Head of caudate nucleus (tissue), 42 donors: ENCODE measurements at regions not wholly inside any gene's neighbourhood (a gene's known extent, or its start where the extent isn't known, plus 50 kb on each side); places are given as distances from the start of the nearest gene placed in this dataset.
"Not testable (repeated sequence)": the region's sequence is repeated elsewhere in the genome, so short reads cannot be mapped to it uniquely, and the experiment has no call there.

Experiments
- DNase-seq, 42 donors: peaks; one replicate each; pipeline versions ENCODE4 v3.0.0 to v3.0.0-alpha.2; 2020 to 2021; ENCODE audit warnings: mixed read lengths in 7 of 42
- intact Hi-C: fragments of 100-400 bp; cut with DNase I; formaldehyde crosslinking; loops from one replicate; pipeline ENCODE4 v1.15.0; 2022

DNA sequence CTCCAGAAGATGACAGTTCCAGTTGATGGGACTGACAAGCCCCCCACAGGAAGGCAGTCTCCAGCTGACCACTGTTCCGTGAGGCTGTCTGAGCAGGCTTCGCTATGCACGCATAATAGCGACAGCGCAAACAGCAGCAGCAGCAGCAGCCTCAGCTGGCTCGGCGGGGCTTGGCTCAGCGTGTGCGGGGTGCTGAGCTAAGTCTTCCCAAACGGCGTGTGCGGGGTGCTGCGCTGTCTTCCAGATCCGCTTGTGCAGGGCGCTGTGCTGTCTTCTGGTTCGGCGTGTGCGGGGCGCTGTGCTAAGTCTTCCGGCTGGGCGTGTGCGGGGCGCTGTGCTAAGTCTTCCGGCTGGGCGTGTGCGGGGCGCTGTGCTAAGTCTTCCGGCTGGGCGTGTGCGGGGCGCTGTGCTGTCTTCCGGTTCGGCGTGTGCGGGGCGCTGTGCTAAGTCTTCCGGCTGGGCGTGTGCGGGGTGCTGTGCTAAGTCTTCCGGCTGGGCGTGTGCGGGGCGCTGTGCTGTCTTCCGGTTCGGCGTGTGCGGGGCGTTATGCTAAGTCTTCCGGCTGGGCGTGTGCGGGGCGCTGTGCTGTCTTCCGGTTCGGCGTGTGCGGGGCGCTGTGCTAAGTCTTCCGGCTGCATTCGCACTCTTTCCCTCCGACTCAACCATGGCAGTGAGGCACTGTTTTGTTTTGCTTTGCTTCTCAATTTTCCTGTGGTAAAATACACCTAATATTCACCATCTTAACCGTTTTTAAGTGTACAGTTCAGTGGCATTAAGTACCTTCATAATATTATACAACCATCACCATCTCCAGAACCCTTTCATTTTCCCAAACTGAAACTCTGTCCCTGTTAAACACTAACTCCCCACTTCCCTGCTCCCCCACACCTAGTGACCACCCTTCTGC is 156.1 kb downstream of the BMP7 start:
- intact Hi-C loops, DNase-seq: not testable (repeated sequence)

DNA sequence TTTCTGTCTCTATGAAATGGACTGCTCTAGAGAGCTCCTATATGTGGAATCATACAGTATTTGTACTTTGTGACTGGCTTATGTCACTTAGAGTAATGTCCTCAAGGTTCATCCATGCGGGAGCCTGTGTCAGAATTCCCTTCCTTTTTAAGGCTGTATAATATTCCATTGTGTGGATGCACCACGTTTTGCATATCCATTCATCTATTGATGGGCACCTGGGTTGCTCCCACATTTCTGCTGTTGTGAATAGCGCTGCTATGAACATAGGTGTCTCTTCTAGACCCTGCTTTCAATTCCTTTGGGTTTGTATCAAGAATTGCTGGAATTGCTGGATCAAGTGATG is 155.4 kb downstream of the BMP7 start:
- intact Hi-C loops = no loop called here
- no peak for DNase-seq

DNA sequence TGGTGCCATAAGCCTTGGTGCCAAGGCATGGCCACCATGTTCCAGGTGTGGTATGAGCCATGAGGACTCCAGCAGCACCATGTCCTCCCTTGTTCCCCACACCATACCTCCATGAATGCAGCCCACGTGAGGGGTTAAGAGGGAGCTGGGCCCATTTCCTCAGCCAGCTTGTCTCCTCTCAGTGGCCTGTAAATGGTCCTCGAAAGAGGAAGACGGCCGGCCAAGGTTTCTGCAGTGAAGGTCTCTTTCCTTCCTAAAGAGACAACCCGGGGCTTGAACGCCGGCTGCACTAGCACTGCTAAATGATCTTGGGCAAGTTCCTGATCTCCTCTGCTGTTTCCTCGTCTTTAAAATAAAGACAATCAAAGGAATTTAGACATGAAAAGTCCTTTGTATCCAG is 154.0 kb downstream of the BMP7 start:
- intact Hi-C loops = no loop called here
- no peak for DNase-seq

DNA sequence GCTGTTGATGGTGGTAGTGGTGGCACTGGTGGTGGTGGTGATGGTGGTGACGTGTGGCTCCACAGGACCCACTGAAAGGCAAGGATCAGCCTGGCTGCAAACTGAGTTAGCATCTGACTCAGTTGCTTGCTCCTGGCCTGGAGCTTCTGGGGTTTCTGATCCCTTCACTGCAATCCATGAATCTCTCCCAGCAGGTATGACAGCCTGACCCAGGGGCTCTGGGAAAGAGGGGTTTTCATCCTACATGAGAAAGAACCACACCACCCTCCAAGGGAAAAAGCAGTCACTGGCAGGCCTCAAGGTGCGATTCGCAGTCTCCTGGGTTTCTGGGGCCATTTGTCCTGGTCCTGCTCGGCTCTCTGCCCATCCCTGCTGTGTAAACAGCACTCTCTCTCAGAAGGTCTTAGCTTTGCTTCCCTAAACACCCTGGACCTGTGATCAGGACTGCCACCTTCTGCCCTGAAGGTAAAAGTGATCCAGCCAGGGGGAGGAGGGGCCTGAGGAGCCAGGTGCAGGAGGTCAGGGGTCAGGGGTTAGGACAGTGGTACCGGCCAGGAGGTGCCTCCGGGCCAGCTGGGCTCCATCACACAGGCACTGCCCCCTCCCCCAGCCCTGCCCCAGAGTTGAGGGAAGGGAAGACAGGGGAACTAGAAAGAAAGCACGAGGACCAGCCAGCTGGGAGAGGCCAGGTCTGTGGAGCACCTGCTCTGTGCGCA is 152.0 kb downstream of the BMP7 start:
- no peak for DNase-seq
- intact Hi-C loops = no loop called here

DNA sequence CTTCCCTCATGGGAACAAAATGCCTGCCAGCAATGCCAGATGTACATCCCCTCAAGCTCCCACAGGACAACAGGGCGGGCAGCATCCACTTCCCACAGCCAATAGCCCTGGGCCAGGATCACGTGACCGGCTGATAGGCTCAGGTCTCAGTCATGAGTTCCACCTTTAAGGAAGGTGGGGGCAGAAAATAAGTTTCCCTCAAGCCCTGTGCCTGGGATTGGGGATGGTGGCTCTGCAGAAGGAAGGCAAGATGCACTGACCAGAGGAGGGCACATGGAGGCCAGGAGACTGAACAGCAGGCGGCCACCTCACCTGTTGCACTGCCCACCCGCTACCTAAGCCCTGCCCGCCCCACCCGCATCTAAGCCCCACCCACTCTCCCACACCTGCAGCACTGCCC is 149.1 kb downstream of the BMP7 start:
- intact Hi-C loops = no loop called here

DNA sequence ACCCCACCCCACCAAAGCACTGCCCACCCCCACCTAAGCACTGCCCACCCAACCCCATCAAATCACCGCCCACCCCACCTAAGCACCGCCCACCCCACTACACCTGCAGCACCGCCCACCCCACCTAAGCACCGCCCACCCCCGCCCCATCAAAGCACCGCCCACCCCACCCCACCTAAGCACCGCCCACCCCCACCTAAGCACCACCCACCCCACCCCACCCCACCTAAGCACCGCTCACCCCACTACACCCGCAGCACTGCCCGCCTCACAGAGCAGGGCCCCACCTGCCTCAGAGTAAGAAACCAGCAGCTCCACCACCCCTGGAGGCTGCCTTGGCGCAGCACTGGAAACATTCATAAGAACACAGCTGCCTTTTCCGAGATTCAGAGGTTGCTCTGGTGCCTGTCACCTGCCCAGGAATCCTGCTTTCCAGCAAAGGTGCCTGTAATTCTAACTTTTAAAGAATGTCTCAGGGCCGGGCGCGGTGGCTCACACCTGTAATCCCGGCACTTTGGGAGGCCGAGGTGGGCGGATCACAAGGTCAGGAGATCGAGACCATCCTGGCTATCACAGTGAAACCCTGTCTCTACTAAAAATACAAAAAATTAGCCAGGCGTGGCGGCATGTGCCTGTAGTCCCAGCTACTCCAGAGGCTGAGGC is 148.2 kb downstream of the BMP7 start:
- no peak for DNase-seq

More for the DNA sequence above, 149.1 kb downstream of the BMP7 start:
- no peak for DNase-seq

More for the DNA sequence above, 148.2 kb downstream of the BMP7 start:
- intact Hi-C loops = no loop called here
